Cardiac fibroblast (primary cell): ENCODE measurements at regions not wholly inside any gene's neighbourhood (a gene's known extent, or its start where the extent isn't known, plus 50 kb on each side); places are given as distances from the start of the nearest gene placed in this dataset.

ENCODE experiments used
- DNase-seq, 2 donors: peaks; one replicate each; pipeline versions ENCODE4 v3.0.0 to v3.0.0-alpha.2; 2010; ENCODE audit warnings: low read depth in 2 of 2
- H3K4me3 ChIP-seq, 2 donors: replicated peaks in 1 of 2; 1 replicate in 1 of 2; 2 replicates in 1 of 2; pipeline ENCODE4 v1.5.1; 2011; ENCODE audit warnings: low read depth in 2 of 2, low read length in 2 of 2, mild to moderate bottlenecking in 2 of 2, moderate library complexity in 1 of 2
- CTCF ChIP-seq: IDR thresholded peaks from one replicate; pipeline ENCODE4 v1.5.1; 2011; ENCODE audit warnings: low read depth, mild to moderate bottlenecking, low read length, inconsistent platforms

- no peak overlapping the region for H3K4me3 ChIP-seq
- TF ChIP-seq CTCF, result no peak
- peak; percentile 46 to 81 for DNase-seq
These were observed 344.9 kb downstream of the TSN start for GRCh38 chr2:122100346-122100745.

GRCh38 chr2:122100756-122101155 lies 345.3 kb downstream of the TSN start:
- peak in 1 of 2 donors; percentile 54 for DNase-seq
- H3K4me3 ChIP-seq, result no peak overlapping the region
- no peak for TF ChIP-seq CTCF

- TF ChIP-seq CTCF, result no peak
- peak in 1 of 2 donors; percentile 7 for DNase-seq
- H3K4me3 ChIP-seq, result no peak overlapping the region
These were observed 345.9 kb downstream of the TSN start for GRCh38 chr2:122101319-122101718.

GRCh38 chr2:122105171-122105876 lies 349.9 kb downstream of the TSN start:
- no peak for TF ChIP-seq CTCF
- no peak overlapping the region for H3K4me3 ChIP-seq

GRCh38 chr2:122105877-122106206 lies 350.4 kb downstream of the TSN start:
- DNase-seq, result peak in 1 of 2 donors; percentile 48
- no peak overlapping the region for H3K4me3 ChIP-seq
- no peak for TF ChIP-seq CTCF

More at GRCh38 chr2:122105171-122105876, 349.9 kb downstream of the TSN start:
- DNase-seq, result no peak

GRCh38 chr2:122108186-122108585 lies 352.7 kb downstream of the TSN start:
- H3K4me3 ChIP-seq, result no peak overlapping the region
- no peak for DNase-seq
- no peak for TF ChIP-seq CTCF
